ENCODE measurements at regions not wholly inside any gene's neighbourhood (a gene's known extent, or its start where the extent isn't known, plus 50 kb on each side); places are given as distances from the start of the nearest gene placed in this dataset.
"Not testable (repeated sequence)": the region's sequence is repeated elsewhere in the genome, so short reads cannot be mapped to it uniquely, and the experiment has no call there.

DNA sequence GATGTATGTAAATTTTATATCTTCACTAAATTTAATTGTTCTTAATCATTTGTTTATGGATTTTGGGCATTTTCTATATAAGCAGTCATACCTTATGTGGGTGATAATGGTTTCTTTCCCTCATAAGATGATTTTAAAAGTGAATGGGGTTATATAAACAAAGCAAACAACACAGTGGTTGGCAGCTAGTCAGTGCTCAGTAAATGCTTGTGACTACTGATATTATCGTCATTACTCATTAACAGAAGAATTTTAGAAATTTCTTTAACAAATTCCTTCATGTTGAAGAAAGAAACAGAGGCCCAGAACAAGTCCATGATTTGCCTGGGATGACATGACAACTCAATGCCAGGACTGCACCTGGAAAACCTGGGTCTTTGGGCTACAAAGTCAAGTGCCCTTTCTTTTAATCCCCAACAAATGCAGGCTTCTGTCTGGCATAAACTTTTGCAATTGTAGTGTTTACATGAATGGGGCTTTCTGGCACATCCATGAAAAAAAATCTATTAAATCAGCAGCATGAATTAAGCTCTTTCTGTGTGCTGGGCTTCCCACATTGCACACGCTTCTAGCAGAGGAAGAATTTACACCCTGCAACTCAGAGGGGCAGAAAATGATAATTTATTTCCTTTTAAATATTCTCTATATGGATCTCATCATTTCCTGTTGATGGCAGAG lies 297.3 kb upstream of the PLGLB1 start:
- H3K36me3 Mint-ChIP-seq (ENCODE audit: low read depth); H3K4me3 Mint-ChIP-seq; DNase-seq (ENCODE audit: low spot score); H3K27ac Mint-ChIP-seq; H3K27me3 Mint-ChIP-seq (ENCODE audit: insufficient read depth); intact Hi-C loops (cut with micrococcal nuclease); H3K9me3 Mint-ChIP-seq: not testable (repeated sequence)
- H3K4me1 Mint-ChIP-seq (ENCODE audit: low read depth) = peaks cover 19% of the 10 kb centered on the region

DNA sequence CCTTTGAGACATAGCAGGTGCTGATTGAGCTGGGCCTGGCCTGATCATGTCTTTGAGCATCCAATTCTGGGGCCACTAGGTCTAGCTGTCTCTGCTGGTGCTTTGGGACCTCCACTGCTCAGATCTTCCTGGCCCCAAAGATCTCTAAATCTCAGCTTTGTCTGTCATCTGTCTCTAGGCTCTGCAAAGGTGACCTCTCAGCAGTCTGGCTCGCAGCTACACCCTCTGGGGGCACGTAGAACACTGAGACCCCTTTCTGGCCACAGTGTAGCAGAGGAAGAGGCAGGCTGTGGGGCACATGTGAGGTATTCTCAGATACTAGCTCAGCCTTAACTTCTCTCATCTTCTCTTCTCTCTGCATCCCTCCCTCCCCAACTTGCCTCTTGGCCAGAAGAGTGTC lies 298.1 kb upstream of the PLGLB1 start:
- intact Hi-C loops (cut with micrococcal nuclease); H3K36me3 Mint-ChIP-seq (ENCODE audit: low read depth); DNase-seq (ENCODE audit: low spot score); H3K27me3 Mint-ChIP-seq (ENCODE audit: insufficient read depth); H3K27ac Mint-ChIP-seq; H3K4me3 Mint-ChIP-seq; H3K9me3 Mint-ChIP-seq: not testable (repeated sequence)
- H3K4me1 Mint-ChIP-seq (ENCODE audit: low read depth) = peaks cover 23% of the 10 kb centered on the region

DNA sequence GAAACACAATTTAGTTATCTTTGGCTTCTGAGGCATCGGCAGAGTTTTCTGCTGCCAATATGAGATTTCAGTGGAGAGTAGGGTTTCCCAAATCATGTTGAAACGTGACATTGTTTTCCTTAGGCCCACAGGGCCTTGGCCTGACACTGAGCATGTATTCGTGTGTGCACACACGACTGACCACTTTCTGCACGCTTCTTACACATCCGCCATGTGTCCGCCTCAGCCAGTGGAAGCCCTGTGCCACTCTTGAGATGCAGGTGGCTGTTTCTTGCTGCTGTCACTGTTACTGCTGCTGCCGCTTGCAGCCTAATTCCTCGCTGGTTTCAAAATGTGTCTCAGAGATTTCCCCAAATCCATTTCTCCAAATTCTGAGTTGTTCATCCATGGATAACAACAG lies 299.6 kb upstream of the PLGLB1 start:
- H3K27me3 Mint-ChIP-seq (ENCODE audit: insufficient read depth); DNase-seq (ENCODE audit: low spot score); H3K36me3 Mint-ChIP-seq (ENCODE audit: low read depth); intact Hi-C loops (cut with micrococcal nuclease); H3K27ac Mint-ChIP-seq; H3K9me3 Mint-ChIP-seq; H3K4me3 Mint-ChIP-seq: not testable (repeated sequence)
- H3K4me1 Mint-ChIP-seq (ENCODE audit: low read depth) = peaks cover 33% of the 10 kb centered on the region

DNA sequence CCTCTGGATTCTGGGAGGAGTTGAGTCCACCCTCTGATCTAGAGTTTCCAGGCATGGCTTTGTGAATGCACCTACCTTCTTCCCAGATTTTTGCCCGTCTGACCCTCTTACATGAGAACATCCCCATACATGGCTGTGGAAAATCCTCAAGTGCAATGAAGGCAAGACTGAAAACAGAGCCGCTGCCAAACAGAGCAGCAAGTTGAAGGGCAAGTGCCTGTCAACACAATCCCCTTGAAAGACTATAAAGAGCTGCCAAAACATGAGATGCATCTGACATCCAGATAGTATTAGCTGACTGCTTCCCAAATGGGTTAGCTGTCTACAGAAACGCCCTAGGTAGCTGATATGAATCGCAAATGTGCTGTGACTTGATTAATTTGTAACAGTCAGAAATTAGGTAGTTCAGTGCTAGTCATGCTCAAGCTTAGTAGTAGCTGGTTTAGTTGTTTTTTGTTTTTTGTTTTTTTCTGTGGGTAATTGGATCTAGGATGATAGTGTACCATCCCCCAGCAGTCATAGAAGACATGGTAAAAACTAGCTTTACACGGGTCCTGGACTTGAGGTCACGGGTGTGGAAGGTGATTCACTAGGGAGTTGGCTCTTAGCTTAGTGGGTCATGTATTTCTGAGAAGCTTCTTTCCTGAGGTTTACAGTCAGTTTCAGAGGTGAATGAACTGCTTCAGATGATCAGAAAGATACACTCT lies 302.8 kb upstream of the PLGLB1 start:
- peak overlapping the region; percentile 92 for H3K27ac Mint-ChIP-seq
- H3K36me3 Mint-ChIP-seq (ENCODE audit: low read depth); DNase-seq (ENCODE audit: low spot score); intact Hi-C loops (cut with micrococcal nuclease); H3K27me3 Mint-ChIP-seq (ENCODE audit: insufficient read depth); H3K9me3 Mint-ChIP-seq: not testable (repeated sequence)
- peaks cover 33% of the 10 kb centered on the region for H3K4me1 Mint-ChIP-seq (ENCODE audit: low read depth)
- peak overlapping the region; percentile 64 for H3K4me3 Mint-ChIP-seq

DNA sequence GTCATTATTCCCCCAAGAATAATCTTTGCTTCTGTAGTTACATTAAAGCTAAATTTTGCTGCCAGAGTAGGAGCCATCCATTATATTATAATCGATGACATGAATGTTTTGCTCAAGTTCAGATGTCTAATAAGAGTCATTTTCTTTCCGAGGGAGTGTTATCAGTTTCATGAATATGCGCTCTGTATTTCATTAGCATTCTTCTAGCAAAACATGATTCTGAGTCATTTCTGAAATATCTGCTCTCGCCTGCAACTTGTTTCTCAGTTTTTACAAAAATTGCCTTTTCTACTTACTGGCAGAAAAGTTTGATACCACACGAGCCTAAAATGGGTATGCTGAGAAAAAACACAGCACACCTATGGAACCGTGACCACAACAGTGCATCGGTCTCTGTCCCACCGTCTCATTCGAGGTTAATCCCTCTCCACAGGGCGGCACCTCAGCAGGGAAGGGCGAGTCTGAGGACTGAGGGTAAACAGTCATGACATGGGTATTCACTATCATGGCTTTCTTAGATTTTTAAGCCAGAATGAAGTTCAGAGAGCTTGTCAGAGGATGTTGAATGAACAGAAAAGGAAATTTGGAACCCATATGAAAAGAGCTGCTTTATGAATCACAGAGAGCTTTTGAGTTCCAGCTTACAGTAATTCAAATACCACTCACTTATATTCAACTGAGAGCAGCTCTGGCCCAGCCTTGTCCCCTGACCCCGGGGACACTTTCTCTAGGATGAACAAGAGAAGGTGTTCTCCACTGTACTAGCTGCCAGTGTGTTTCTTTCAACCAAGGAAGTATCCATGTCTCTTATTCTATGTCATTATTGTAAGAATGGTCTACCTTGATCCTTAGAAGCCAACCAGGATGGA lies 303.6 kb upstream of the PLGLB1 start:
- H3K4me3 Mint-ChIP-seq; H3K27me3 Mint-ChIP-seq (ENCODE audit: insufficient read depth); H3K36me3 Mint-ChIP-seq (ENCODE audit: low read depth); DNase-seq (ENCODE audit: low spot score); H3K9me3 Mint-ChIP-seq; intact Hi-C loops (cut with micrococcal nuclease): not testable (repeated sequence)
- Mint-ChIP-seq H3K4me1 (ENCODE audit: low read depth) (peaks cover 38% of the 10 kb centered on the region), H3K27ac (peak overlapping the region; percentile 90)

DNA sequence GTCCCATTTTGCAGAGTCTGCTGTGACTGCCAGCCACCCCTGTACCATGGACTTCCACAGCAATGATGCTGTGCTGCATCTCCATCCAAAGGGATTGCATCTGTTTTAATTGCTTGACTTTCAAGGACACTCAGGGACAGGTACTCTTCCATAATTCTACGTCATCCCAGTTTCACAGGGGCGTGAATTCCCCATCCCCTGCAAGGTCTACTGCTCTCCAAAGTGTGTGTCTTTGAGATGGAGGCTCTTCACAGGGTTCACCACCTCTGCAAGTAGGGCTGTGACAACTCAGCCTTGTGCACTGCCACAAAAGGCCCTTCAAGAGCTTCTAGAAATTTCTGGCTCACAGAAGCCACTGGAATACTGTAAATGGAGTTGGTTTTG lies 304.3 kb upstream of the PLGLB1 start:
- Mint-ChIP-seq H3K4me1 (ENCODE audit: low read depth) (peaks cover 40% of the 10 kb centered on the region), H3K27ac (peak overlapping the region; percentile 90)
- H3K9me3 Mint-ChIP-seq; intact Hi-C loops (cut with micrococcal nuclease); H3K4me3 Mint-ChIP-seq; H3K27me3 Mint-ChIP-seq (ENCODE audit: insufficient read depth); DNase-seq (ENCODE audit: low spot score); H3K36me3 Mint-ChIP-seq (ENCODE audit: low read depth): not testable (repeated sequence)

DNA sequence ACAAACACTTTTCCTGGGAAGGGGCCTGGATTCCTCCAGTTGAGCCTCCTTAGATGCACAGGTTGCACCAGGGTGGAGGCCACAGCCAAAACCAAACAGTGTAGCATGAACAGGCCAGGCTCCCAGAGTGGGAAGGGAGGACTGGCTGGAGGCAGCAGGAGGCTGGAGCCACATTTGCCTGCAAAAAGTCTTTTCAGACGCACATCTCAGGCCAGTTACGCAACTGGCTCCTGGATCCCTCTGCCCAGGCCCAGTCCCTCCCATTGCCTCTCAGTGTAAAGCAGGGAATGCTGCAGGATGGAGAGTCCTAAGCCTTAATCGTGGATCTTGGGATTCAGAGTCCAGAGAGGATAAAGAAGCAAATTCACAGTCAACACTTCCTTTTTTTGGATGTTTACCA lies 305.1 kb upstream of the PLGLB1 start:
- H3K36me3 Mint-ChIP-seq (ENCODE audit: low read depth); H3K27me3 Mint-ChIP-seq (ENCODE audit: insufficient read depth); H3K4me3 Mint-ChIP-seq; H3K9me3 Mint-ChIP-seq; H3K27ac Mint-ChIP-seq; DNase-seq (ENCODE audit: low spot score); intact Hi-C loops (cut with micrococcal nuclease): not testable (repeated sequence)
- peaks cover 37% of the 10 kb centered on the region for H3K4me1 Mint-ChIP-seq (ENCODE audit: low read depth)

DNA sequence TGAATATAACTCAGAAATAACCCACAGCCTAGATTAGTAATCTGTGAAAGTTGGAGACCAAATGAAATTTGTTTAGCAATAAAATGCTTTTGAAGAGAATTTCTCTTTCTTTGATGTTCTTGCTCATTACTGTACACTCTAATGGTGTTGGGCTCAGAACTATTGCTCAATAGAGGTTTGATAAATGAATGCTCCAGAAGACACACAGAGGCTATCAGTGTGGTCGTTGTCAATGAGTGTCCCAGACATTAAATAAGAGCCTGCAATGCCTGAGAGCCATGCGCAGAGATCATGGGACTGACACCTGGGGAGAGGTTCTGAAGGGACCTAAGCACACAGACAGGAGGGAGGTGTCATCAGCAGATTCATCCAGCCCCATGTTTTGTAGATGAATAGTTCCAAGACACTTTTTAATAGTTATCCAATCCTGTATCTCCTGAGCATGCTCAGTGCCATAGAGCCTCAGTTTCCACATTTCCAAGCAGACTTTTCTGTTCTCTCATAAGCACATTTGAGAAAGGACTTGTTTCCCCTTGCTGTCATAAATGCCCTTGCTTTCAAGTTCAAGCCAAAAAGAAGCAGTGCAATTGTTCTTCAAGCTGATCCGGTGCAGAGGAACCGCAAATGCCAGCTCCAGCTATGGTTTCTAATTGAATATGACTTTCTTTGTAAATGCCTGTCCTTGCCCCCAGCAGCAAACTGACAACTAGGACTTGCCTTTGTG lies 306.2 kb upstream of the PLGLB1 start:
- intact Hi-C loops (cut with micrococcal nuclease); H3K9me3 Mint-ChIP-seq; DNase-seq (ENCODE audit: low spot score); H3K27me3 Mint-ChIP-seq (ENCODE audit: insufficient read depth); H3K36me3 Mint-ChIP-seq (ENCODE audit: low read depth); H3K4me3 Mint-ChIP-seq: not testable (repeated sequence)
- Mint-ChIP-seq H3K4me1 (ENCODE audit: low read depth) (peaks cover 32% of the 10 kb centered on the region), H3K27ac (peak overlapping the region; percentile 29)

DNA sequence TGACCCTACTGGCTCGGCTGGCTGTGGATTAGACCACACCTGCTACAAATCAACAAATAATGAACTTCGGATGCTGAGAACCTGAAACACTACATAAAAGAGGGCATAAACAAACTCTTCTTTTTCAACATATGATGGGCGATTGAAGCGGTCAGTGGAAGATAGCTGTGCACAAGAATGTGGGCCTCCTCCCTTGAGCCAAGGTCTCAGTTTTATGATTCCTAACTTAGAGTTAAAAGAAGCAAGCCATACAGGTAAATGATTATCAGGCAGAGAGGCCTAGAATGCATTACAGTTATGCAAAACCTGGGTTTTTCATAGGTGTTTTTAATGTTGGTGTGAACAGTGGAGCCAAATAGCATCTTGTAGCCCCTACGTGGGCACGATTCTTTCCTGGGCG lies 307.9 kb upstream of the PLGLB1 start:
- DNase-seq (ENCODE audit: low spot score); H3K4me3 Mint-ChIP-seq; H3K9me3 Mint-ChIP-seq; intact Hi-C loops (cut with micrococcal nuclease); H3K36me3 Mint-ChIP-seq (ENCODE audit: low read depth); H3K27me3 Mint-ChIP-seq (ENCODE audit: insufficient read depth); H3K27ac Mint-ChIP-seq: not testable (repeated sequence)
- H3K4me1 Mint-ChIP-seq (ENCODE audit: low read depth) = peaks cover 18% of the 10 kb centered on the region

DNA sequence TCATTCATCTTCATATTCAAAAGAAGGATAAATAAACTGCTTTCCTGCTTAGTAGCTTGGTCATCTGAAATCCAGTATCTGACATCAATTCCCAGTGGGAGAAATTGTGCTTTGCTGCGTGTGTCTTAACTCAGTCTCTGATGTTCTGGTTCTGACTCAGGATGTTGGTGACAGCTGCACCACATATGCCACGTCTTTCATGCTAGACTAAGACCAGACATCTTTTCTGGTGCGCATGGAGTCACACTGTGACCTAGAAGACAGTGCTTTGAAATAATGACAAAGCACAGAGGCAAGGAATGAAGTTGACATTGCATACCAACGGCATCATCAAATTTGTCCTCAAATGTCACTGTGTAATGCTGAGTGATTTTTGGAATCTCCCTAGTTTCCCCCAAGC lies 308.8 kb upstream of the PLGLB1 start:
- not testable (repeated sequence) for H3K36me3 Mint-ChIP-seq (ENCODE audit: low read depth)
- peak overlapping the region; percentile 25 for H3K27ac Mint-ChIP-seq

DNA sequence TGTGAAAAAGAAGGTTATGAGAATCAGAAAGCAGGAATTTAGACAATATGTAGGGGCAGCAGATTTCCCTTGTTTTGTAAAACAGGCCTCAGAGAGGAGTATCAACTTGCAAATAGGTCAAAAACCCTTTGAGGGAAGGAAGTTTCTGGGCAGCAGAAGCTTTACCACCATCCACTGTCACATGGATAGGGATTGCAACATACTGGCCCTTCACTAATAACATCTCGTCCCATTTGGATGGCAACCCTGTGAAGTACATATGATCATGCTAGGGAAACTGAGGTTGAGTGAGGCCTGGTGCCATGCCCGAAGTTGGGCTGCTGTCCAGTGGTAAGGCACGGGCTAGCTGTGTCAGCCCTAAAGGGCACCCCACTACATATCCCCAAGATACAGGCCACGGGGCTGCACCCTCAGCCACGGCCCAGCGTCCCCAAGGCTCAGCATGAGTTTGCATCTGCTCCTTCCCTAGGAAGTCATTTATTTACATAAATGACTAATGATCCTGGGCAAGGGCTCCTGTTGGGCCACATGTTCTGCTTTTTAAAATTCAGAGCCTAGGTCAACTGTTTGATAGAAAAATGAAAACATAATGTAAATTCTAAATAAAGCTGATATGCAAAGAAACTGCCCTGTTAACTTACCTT lies 310.4 kb upstream of the PLGLB1 start:
- DNase-seq (ENCODE audit: low spot score); H3K36me3 Mint-ChIP-seq (ENCODE audit: low read depth); intact Hi-C loops (cut with micrococcal nuclease); H3K9me3 Mint-ChIP-seq; H3K27me3 Mint-ChIP-seq (ENCODE audit: insufficient read depth); H3K27ac Mint-ChIP-seq; H3K4me3 Mint-ChIP-seq: not testable (repeated sequence)
- peaks cover 28% of the 10 kb centered on the region for H3K4me1 Mint-ChIP-seq (ENCODE audit: low read depth)

More for the DNA sequence above, 308.8 kb upstream of the PLGLB1 start:
- DNase-seq (ENCODE audit: low spot score); H3K9me3 Mint-ChIP-seq; H3K4me3 Mint-ChIP-seq; H3K27me3 Mint-ChIP-seq (ENCODE audit: insufficient read depth); intact Hi-C loops (cut with micrococcal nuclease): not testable (repeated sequence)
- peaks cover 22% of the 10 kb centered on the region for H3K4me1 Mint-ChIP-seq (ENCODE audit: low read depth)

DNA sequence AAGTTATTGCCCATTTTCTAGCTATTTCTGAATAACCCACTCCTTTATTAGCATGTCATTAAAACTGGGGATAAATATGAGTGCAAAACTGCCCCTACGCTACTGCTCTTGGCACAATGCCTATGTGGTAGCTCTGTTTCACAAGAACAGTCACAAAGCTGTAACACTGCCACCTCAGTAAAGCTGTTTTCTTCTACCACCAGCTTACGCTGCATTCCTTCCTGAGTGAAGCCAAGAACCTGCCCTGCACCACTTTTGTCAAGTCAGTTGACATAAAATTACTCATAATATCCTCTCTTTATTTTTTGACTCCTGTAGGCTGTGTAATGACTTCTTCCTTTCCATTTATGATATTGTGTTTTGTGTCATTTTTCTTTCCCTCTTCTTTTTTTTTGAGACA lies 313.2 kb upstream of the PLGLB1 start:
- H3K9me3 Mint-ChIP-seq; intact Hi-C loops (cut with micrococcal nuclease); H3K27me3 Mint-ChIP-seq (ENCODE audit: insufficient read depth); DNase-seq (ENCODE audit: low spot score); H3K4me3 Mint-ChIP-seq; H3K36me3 Mint-ChIP-seq (ENCODE audit: low read depth): not testable (repeated sequence)
- peaks cover 28% of the 10 kb centered on the region for H3K4me1 Mint-ChIP-seq (ENCODE audit: low read depth)
- peak overlapping the region; percentile 23 for H3K27ac Mint-ChIP-seq

Data from activated T-helper 1 cell treated with anti-CD3 and anti-CD28 coated beads, Interleukin-12 subunit alpha, Interleukin-12 subunit beta, Interleukin-2, Interleukin-4 antibody, amounts not matched to agents 30 ng/mL and 10 ng/mL and 1 ng/mL, durations not matched to agents 14 hours and 24 hours and 36 hours (primary cell).